Vagina (tissue), 2 donors: ENCODE measurements at regions not wholly inside any gene's neighbourhood (a gene's known extent, or its start where the extent isn't known, plus 50 kb on each side); places are given as distances from the start of the nearest gene placed in this dataset.
A peak's percentile ranks its signal among the peaks of the same experiment; 100 is the strongest.

ENCODE experiments used
- DNase-seq, 2 donors: peaks; one replicate each; pipeline ENCODE4 v3.0.0-alpha.2; 2017; ENCODE audit errors: extremely low spot score in 2 of 2
- H3K27ac ChIP-seq: fragments of 200-600 bp; sonication (generic); one replicate; pipeline ENCODE4 v1.5.1; 2019
- H3K27me3 ChIP-seq: fragments of 200-600 bp; sonication (generic); one replicate; pipeline ENCODE4 v1.5.1; 2019
- H3K36me3 ChIP-seq, 2 donors: fragments of 200-600 bp; sonication (generic); one replicate each; pipeline ENCODE4 v1.5.1; 2017 to 2019
- H3K4me1 ChIP-seq: fragments of 200-600 bp; sonication (generic); one replicate; pipeline ENCODE4 v1.5.1; 2019
- H3K4me3 ChIP-seq, 2 donors: fragments of 200-600 bp; sonication (generic); 1 replicate in 1 of 2; 2 replicates in 1 of 2; pipeline ENCODE4 v1.5.1; 2016 to 2019
- H3K9me3 ChIP-seq: fragments of 200-600 bp; sonication (generic); one replicate; pipeline ENCODE4 v1.5.1; 2019
- POLR2A ChIP-seq, 2 donors: fragments of 450-650 bp; IDR thresholded peaks; one replicate each; pipeline ENCODE4 v1.6.1; 2017; ENCODE audit warnings: antibody characterized with exemption in 2 of 2, mild to moderate bottlenecking in 2 of 2, moderate library complexity in 2 of 2
- POLR2AphosphoS5 ChIP-seq, 2 donors: sonication (generic); formaldehyde crosslinking; IDR thresholded peaks; one replicate each; pipeline ENCODE4 v1.9.0; 2017; ENCODE audit warnings: antibody characterized with exemption in 2 of 2, mild to moderate bottlenecking in 2 of 2, low read depth in 1 of 2; ENCODE audit not compliant: insufficient read depth in 1 of 2
- intact Hi-C: fragments of 100-400 bp; cut with DNase I; formaldehyde crosslinking; loops from one replicate; pipeline ENCODE4 v1.15.1; 2023
- TF ChIP-seq, protein P1 (sequence below), 3 experiments: fragments of 450-650 bp in 2 of 3; fragments of 200-600 bp in 1 of 3; sonication (generic) in 1 of 3; IDR thresholded peaks; one replicate each; pipeline ENCODE4 v1.5.1; 2017 to 2019; ENCODE audit warnings: antibody characterized with exemption in 3 of 3, mild to moderate bottlenecking in 2 of 3, moderate library complexity in 2 of 3

DNA sequence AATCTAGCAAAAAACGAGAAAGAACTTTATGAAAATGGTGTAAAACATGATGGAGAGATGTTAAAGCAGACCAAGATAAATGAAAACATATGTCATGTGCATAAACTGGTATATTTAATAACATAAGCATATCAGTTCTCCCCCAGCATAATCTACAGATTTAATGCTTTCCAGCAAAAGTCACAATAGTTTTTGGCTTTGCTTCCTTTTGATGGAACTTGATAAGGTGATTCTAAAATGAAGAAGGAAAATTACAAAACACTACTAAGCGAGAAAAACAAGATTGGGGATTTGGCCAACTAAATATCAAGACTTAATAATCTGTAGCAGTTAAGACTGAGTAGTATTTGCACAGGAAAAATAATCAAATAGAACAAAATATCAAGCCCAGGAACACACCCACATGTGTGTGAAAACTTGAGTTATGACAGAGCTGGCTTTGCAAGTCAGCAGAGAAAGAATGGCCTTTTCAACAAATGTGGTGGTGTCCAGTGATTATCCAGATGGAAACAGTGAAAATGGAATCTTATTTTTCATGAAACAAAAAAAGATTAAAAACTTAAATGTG, 83.7 kb upstream of the L3MBTL4 start:
- Histone ChIP-seq H3K36me3 (no peaks in the 10 kb centered on the region), H3K4me3 (no peak overlapping the region), H3K27ac (no peak overlapping the region), H3K9me3 (no peaks in the 10 kb centered on the region), H3K4me1 (no peaks in the 10 kb centered on the region), H3K27me3 (no peaks in the 10 kb centered on the region)
- intact Hi-C loops: no loop called here
- DNase-seq: no peak
- TF ChIP-seq, protein P1, sequence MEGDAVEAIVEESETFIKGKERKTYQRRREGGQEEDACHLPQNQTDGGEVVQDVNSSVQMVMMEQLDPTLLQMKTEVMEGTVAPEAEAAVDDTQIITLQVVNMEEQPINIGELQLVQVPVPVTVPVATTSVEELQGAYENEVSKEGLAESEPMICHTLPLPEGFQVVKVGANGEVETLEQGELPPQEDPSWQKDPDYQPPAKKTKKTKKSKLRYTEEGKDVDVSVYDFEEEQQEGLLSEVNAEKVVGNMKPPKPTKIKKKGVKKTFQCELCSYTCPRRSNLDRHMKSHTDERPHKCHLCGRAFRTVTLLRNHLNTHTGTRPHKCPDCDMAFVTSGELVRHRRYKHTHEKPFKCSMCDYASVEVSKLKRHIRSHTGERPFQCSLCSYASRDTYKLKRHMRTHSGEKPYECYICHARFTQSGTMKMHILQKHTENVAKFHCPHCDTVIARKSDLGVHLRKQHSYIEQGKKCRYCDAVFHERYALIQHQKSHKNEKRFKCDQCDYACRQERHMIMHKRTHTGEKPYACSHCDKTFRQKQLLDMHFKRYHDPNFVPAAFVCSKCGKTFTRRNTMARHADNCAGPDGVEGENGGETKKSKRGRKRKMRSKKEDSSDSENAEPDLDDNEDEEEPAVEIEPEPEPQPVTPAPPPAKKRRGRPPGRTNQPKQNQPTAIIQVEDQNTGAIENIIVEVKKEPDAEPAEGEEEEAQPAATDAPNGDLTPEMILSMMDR (IDR thresholded peaks at IDR 0.05): no peak
- no peak for TF ChIP-seq POLR2AphosphoS5 (IDR thresholded peaks at IDR 0.05; ENCODE audit: insufficient read depth in 1 of 2, low read depth in 1 of 2)
- no peak for TF ChIP-seq POLR2A (IDR thresholded peaks at IDR 0.05)

DNA sequence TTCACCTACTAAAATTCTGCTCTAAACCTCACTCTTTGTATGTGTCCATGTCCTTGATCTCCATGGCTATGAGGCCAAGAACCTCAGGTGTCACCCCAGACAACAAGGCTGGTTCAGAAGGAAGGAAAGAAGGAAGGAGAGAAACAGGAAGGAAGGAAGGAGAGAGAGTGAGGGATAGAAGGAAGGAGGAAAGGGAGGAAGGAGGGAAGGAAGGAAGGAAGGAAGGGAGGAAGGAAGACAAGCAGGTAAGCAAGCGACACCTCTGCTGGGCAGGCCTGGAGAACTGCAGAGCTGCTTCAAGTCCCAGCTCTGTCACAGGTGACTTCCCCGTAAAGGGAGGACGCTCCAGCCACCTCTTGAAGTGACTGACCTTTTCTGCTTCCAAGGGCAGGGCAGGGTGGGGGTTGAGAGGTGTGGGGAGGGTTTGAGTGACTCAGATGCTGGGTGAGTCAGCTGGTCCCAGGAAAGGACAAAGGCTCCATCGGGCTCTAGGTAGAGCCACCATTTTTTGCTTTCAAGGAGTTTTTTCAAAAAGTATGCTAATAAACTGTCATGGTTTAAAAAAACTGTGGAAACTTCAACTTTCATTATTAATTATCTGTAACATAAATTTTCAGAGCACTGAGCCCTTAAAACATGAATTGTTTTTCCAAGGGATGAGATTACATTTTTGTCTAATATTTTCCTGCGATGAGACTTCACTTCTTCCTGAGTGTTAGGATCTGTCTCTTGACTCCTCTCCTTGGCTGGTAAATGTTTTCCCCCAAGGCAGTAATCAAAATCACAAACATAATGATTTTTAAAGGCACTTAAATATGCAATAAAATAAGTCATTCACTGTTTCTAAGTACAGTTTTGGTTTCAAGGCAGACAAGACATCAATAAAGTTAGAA, 90.1 kb upstream of the L3MBTL4 start:
- TF ChIP-seq POLR2AphosphoS5 (IDR thresholded peaks at IDR 0.05; ENCODE audit: insufficient read depth in 1 of 2, low read depth in 1 of 2) (no peak), POLR2A (IDR thresholded peaks at IDR 0.05) (no peak)
- Histone ChIP-seq H3K4me3 (no peak overlapping the region), H3K36me3 (no peaks in the 10 kb centered on the region), H3K27ac (no peak overlapping the region), H3K27me3 (no peaks in the 10 kb centered on the region), H3K4me1 (no peaks in the 10 kb centered on the region), H3K9me3 (no peaks in the 10 kb centered on the region)
- intact Hi-C loops: no loop called here
- no peak for DNase-seq

DNA sequence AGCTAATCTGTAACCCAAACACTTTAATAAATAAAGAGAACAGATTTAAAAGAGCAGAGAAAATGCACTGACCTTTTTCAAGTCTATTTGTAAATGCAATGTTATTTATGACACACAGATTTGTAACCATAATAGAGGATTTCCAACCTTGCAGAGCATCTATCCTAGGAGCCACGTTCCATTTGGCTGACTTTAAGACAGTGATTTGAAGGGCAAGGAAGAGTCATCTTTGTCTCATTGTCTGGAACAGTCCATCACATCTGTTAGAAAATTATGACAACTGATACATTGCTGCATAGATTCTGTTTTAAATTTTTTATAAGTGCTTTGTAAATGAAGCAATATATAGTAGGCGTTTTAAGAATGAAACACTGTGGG, 90.8 kb upstream of the L3MBTL4 start:
- no peak overlapping the region for H3K27ac ChIP-seq
- no peaks in the 10 kb centered on the region for H3K36me3 ChIP-seq
- no peaks in the 10 kb centered on the region for H3K9me3 ChIP-seq
- H3K27me3 ChIP-seq: no peaks in the 10 kb centered on the region
- no peak for DNase-seq
- TF ChIP-seq POLR2A (IDR thresholded peaks at IDR 0.05): no peak
- TF ChIP-seq POLR2AphosphoS5 (IDR thresholded peaks at IDR 0.05; ENCODE audit: insufficient read depth in 1 of 2, low read depth in 1 of 2): no peak
- TF ChIP-seq, protein P1 (IDR thresholded peaks at IDR 0.05): no peak
- intact Hi-C loops: no loop called here
- H3K4me3 ChIP-seq: no peak overlapping the region
- no peaks in the 10 kb centered on the region for H3K4me1 ChIP-seq

DNA sequence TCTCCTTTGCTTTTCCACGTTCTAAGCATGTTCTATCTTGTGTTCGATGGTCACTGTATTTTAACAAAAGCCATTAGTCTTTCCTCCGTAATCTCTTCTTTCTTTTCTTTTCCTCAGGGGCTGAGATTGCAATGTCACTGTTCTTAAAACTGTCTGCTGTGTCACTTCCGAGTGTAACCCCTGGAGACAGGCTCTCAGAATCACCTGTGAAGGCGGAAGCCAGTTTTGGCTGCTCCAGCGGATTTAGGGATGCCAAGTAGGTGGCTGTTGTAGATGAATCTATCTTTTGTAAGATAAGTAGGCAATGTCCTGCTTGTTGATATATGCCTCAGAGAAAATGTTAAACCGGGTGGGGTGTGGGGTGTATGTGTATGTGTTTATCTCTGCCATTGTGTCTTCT, 94.7 kb upstream of the L3MBTL4 start:
- no peaks in the 10 kb centered on the region for H3K9me3 ChIP-seq
- peak overlapping the region; percentile 40 for H3K27ac ChIP-seq
- TF ChIP-seq POLR2A (IDR thresholded peaks at IDR 0.05) (no peak), POLR2AphosphoS5 (IDR thresholded peaks at IDR 0.05; ENCODE audit: insufficient read depth in 1 of 2, low read depth in 1 of 2) (no peak)
- TF ChIP-seq, protein P1 (IDR thresholded peaks at IDR 0.05): no peak
- no peak for DNase-seq
- H3K27me3 ChIP-seq: no peaks in the 10 kb centered on the region
- H3K4me1 ChIP-seq: no peaks in the 10 kb centered on the region
- intact Hi-C loops: no loop called here
- no peaks in the 10 kb centered on the region for H3K36me3 ChIP-seq
- H3K4me3 ChIP-seq: no peak overlapping the region

DNA sequence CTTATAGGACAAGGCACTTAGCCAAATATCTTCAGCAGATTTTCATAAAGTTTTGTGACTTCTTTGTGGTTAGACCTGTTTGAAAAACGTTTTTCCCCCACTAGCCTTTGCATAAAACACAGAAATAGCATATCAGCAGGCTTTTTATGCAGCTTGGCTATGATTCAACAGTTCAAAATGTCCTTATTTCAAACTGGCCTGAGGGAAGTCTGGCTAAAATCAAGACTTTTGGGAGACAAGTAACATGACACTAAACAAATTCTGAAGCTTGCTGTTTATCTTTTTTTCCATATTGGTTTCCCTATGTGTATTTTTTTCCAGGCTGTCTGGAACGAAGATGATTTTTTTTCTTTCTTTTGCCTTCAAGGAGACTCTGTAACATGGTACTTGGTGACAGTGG, 95.1 kb upstream of the L3MBTL4 start:
- TF ChIP-seq, protein P1 (IDR thresholded peaks at IDR 0.05): no peak
- TF ChIP-seq POLR2A (IDR thresholded peaks at IDR 0.05) (no peak), POLR2AphosphoS5 (IDR thresholded peaks at IDR 0.05; ENCODE audit: insufficient read depth in 1 of 2, low read depth in 1 of 2) (no peak)
- no peak for DNase-seq
- intact Hi-C loops: no loop called here
- H3K4me3 ChIP-seq: no peak overlapping the region
- H3K27me3 ChIP-seq: no peaks in the 10 kb centered on the region
- H3K9me3 ChIP-seq: no peaks in the 10 kb centered on the region
- peak overlapping the region; percentile 40 for H3K27ac ChIP-seq
- H3K36me3 ChIP-seq: no peaks in the 10 kb centered on the region
- no peaks in the 10 kb centered on the region for H3K4me1 ChIP-seq
